ENCODE measurements at regions not wholly inside any gene's neighbourhood (a gene's known extent, or its start where the extent isn't known, plus 50 kb on each side); places are given as distances from the start of the nearest gene placed in this dataset.

DNA sequence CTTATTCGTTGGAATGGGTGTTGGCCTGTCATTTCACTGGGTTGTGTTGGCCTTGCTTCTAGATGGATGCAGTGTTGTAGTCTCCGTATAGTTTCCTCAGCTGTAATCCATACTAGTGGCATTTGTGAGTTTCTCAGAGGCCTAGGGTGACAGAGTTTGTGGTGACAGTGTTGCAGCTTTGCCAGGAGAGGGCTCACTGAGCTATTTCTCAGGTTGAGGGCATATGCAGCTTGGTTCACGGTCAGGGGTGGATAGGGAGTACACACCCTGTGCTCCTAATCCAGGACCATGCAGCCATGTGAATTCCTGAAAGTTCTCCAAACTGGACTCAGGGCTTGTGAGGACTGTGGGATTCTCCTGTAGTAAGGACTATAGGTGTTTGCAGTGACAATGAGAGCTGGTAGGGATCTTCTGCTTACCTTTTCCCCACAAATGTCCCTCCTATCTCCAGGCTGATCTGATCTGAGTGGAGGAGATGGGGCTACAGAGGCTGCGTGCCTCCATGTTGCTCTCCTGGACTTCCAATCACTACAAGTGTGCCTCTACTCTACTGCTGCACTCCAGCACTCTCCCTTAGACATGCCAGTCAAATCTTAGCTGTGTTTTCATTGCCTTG, 229.0 kb downstream of the STK31 start:
- TF ChIP-seq CTCF (IDR thresholded peaks at IDR 0.05) (no peak), EP300 (IDR thresholded peaks at IDR 0.05) (no peak)

Measured in sigmoid colon (tissue), 4 donors.